ENCODE measurements at regions not wholly inside any gene's neighbourhood (a gene's known extent, or its start where the extent isn't known, plus 50 kb on each side); places are given as distances from the start of the nearest gene placed in this dataset.
"Not testable (repeated sequence)": the region's sequence is repeated elsewhere in the genome, so short reads cannot be mapped to it uniquely, and the experiment has no call there.

GRCh38 chr12:105444653-105445102 lies 114.2 kb downstream of the C12orf75 start:
- in situ Hi-C loops (cut with MboI; ENCODE audit: low pct_unique_long_range_greater_than_20kb, low sequenced_read_pairs, unreplicated experiment) = no loop called here

DNA sequence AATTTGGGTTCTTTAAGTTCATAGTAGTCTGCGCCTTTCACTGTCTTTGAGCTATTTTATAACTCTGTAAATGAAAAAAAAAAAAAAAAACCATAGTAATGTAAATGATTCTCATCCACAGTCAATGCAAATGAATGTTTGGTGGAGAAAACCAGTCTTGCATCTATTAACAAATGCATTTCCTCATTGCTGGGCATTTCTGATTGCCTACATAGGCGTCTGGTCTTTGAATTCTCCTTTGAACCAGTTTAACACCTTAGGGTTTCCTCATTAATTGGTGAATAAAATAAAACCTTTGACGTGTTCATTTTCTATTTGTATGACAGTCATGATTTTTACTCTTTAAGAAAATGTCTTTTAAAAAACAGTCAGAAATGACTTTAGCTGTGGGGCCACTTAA lies 114.8 kb downstream of the C12orf75 start:
- in situ Hi-C loops (cut with MboI; ENCODE audit: low pct_unique_long_range_greater_than_20kb, low sequenced_read_pairs, unreplicated experiment) = no loop called here

More at GRCh38 chr12:105444653-105445102, 114.2 kb downstream of the C12orf75 start:
- TF ChIP-seq, protein P1, sequence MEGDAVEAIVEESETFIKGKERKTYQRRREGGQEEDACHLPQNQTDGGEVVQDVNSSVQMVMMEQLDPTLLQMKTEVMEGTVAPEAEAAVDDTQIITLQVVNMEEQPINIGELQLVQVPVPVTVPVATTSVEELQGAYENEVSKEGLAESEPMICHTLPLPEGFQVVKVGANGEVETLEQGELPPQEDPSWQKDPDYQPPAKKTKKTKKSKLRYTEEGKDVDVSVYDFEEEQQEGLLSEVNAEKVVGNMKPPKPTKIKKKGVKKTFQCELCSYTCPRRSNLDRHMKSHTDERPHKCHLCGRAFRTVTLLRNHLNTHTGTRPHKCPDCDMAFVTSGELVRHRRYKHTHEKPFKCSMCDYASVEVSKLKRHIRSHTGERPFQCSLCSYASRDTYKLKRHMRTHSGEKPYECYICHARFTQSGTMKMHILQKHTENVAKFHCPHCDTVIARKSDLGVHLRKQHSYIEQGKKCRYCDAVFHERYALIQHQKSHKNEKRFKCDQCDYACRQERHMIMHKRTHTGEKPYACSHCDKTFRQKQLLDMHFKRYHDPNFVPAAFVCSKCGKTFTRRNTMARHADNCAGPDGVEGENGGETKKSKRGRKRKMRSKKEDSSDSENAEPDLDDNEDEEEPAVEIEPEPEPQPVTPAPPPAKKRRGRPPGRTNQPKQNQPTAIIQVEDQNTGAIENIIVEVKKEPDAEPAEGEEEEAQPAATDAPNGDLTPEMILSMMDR (IDR thresholded peaks at IDR 0.05; ENCODE audit: extremely low read depth, insufficient read depth, missing control alignments) = no peak
- DNase-seq (ENCODE audit: low spot score) = no peak

DNA sequence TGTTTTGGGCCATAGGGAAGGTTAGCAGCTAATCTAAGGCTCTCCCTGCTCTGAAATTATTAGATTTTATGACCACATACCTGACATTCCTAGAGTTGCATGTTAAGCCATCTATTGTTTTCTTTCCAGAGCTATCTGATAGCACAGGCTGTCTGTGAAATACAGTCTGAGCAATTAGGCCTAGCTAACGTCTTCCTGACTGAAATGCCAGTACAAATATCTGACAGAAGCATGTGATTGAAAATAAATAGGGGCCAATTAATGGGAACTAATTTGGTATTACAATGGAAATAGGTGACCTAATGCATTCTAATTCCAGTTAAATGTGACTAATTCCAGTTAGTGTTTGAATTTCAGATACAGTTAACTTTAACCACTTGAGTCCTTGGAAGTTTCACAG lies 115.2 kb downstream of the C12orf75 start:
- TF ChIP-seq, protein P1 (IDR thresholded peaks at IDR 0.05; ENCODE audit: extremely low read depth, insufficient read depth, missing control alignments) = no peak
- DNase-seq (ENCODE audit: low spot score) = no peak
- in situ Hi-C loops (cut with MboI; ENCODE audit: low pct_unique_long_range_greater_than_20kb, low sequenced_read_pairs, unreplicated experiment) = no loop called here

More for the DNA sequence above, 114.8 kb downstream of the C12orf75 start:
- no peak for DNase-seq (ENCODE audit: low spot score)
- TF ChIP-seq, protein P1 (IDR thresholded peaks at IDR 0.05; ENCODE audit: extremely low read depth, insufficient read depth, missing control alignments) = no peak

DNA sequence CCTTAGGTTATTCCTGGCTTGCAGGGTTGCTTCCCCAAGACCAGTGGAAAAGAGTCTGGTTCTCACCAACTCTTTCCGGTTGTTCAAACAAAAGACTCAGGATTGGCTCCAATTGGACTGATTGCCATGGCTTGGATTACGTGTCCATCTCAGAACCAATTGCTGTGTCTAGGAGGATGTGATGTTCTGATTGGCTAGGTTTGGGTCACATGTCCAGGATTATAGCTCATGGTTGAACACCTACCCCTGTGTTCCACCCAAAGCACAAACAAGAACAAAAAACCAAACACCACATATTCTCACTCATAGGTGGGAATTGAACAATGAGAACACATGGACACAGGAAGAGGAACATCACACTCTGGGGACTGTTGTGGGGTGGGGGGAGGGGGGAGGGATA lies 116.0 kb downstream of the C12orf75 start:
- DNase-seq (ENCODE audit: low spot score); in situ Hi-C loops (cut with MboI; ENCODE audit: low pct_unique_long_range_greater_than_20kb, low sequenced_read_pairs, unreplicated experiment): not testable (repeated sequence)

GRCh38 chr12:105449431-105449830 lies 118.9 kb downstream of the C12orf75 start:
- in situ Hi-C loops (cut with MboI; ENCODE audit: low pct_unique_long_range_greater_than_20kb, low sequenced_read_pairs, unreplicated experiment) = no loop called here
- no peak for DNase-seq (ENCODE audit: low spot score)
- TF ChIP-seq, protein P1 (IDR thresholded peaks at IDR 0.05; ENCODE audit: extremely low read depth, insufficient read depth, missing control alignments) = no peak

GRCh38 chr12:105451211-105451610 lies 120.7 kb downstream of the C12orf75 start:
- TF ChIP-seq, protein P1 (IDR thresholded peaks at IDR 0.05; ENCODE audit: extremely low read depth, insufficient read depth, missing control alignments) = no peak
- DNase-seq (ENCODE audit: low spot score) = no peak
- in situ Hi-C loops (cut with MboI; ENCODE audit: low pct_unique_long_range_greater_than_20kb, low sequenced_read_pairs, unreplicated experiment) = no loop called here

- no peak for DNase-seq (ENCODE audit: low spot score)
- in situ Hi-C loops (cut with MboI; ENCODE audit: low pct_unique_long_range_greater_than_20kb, low sequenced_read_pairs, unreplicated experiment) = no loop called here
- TF ChIP-seq, protein P1 (IDR thresholded peaks at IDR 0.05; ENCODE audit: extremely low read depth, insufficient read depth, missing control alignments) = no peak
These were observed 121.3 kb downstream of the C12orf75 start for GRCh38 chr12:105451798-105452197.

Measured in GM13977 (cell line).